NOMO-1 treated with DMSO at 0.1 percent for 48 hours (cell line): ENCODE measurements at regions not wholly inside any gene's neighbourhood (a gene's known extent, or its start where the extent isn't known, plus 50 kb on each side); places are given as distances from the start of the nearest gene placed in this dataset.

Source experiments
- DNase-seq: peaks from one replicate; lab custom pipeline; 2025; ENCODE audit not compliant: unreplicated experiment; lab: John Stamatoyannopoulos, UW

DNA sequence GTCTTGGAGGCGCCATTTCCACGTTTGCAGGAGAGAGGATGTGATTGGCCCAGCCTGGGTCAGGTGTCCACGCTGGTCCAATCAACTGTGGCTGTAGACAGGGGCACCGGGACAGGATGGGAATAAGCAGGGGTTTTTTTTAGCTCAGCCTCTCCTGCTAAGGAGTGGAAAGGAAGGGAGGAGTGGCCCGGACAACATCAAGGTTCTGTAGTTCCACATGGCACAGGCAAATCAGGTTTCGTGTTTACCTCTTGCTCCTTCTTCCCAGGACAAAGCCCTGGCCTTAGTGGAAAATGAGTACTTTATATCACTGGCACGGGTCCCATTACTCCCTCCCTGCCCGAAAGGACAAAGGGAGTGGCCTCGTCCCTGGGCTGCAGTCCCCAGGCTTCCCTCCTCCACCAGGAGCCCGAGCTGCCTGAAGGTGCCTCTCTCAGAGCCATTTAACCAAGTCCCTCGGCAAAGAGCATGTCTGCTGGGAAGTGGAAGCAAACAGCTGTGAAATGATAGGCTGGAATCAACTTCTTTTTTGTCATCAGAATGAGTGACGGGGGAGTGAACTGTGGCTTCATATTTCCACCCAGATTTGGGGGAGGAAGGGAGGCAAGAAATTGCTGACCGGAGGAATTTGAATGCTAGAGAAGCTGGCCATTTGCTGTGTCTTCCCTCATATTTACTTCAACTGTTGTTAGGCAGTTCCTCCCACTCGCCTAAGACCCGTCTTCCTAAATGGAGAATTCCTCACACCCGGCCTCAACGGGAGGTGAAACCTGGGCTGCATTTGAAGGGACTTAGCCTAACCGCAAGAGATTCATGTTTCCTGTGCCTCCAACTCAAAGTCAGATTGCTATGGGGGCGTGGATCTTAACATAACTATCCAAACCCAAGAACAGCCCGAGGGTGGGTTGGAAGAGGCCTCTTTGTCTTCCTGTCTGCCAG is 84.9 kb upstream of the SLC44A3 start:
- DNase-seq, result peak; percentile 35

DNA sequence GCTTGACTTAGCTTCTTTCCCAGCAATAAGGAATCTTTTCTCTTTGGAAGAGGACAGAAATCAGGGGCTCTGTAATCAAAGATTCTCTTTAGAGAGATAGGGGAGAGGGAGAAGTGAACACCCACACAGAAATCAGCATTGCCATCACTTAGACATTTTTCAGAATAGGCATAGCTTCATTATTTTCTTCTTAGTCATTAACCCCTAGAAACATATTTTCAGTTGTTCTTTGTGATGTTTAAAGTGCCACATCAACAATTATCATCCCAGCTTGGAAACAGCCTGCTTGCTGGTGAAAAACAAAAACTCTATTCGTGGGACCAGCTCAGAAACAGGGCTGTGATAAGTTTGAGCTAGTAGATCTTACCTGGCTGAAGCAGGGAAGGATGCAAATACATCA is 88.3 kb upstream of the SLC44A3 start:
- DNase-seq, result no peak

DNA sequence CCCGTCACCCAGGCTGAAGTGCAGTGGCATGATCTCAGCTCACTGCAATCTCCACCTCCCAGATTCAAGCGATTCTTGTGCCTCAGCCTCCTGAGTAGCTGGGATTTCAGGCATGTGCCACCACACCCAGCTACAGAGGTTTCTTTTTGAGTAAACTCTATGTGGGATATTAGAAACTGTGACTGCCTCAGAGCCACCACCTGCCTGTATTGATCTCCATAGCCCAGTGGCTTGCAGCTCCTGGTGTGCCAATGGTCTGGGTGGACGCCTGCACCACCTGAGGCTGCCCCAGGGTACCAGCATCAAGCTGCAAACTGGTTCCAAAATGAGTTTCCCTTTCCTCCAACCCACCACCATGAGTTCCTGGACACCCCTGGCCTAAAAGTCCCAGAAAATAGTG is 89.7 kb upstream of the SLC44A3 start:
- no peak for DNase-seq

DNA sequence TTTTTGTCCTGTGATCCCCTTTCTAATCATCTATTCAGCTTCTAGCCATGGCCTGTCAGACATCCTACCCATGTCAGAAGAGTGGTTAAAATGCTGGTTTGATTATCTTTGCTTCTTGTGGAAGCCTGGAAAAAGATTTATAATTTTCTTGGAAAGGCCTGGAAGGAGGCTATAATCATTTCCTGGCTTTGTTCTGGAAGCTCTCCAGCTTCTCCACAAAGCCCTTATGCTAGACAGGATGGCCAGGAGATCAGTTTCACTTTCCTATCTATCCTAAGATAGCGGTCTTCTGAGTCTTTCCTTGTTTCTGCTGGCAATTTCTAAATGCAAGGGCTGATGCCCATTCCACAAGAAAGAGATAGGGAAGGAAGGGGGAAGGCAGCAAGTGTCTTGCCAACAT is 90.9 kb upstream of the SLC44A3 start:
- no peak for DNase-seq

DNA sequence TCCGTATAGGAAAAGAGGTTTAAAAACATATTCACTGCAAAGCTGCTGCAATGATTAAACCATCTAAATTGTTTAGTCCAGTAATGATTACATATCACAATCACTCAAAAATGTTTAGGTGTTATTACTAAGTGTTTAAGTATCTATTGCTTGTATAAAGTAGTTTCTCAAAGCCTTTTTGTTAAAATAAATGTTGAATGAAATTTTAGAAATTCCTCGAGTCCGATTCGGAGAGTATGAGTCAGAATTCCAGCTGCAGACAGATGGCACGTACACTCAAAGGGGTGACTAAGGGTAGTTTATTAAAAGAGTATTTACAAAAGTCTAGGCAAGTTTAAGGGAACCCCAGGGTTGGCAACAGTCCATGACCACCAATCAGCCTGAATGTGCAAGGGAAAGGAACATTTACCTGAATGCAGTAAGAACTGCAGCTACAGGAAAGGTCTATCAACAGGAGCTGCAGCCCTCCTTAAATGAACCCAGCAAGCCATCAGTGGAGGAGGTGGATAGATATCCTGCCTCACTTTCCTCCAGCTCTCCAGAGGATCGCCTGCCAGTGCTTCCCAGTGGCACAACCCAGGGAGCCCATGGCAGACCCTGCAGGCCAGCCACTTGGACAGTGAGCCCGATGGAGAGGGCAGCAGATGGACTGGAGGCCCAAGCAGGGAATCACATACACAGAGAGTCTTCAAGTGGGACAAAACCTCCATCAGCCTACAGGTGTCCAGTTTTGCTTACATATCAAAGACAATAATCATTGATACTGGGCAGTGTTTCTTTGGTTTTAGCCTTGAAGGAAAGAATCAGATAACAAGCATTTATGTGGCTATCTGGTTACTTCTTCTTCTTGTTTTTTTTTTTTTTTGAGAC is 92.1 kb upstream of the SLC44A3 start:
- DNase-seq, result no peak

DNA sequence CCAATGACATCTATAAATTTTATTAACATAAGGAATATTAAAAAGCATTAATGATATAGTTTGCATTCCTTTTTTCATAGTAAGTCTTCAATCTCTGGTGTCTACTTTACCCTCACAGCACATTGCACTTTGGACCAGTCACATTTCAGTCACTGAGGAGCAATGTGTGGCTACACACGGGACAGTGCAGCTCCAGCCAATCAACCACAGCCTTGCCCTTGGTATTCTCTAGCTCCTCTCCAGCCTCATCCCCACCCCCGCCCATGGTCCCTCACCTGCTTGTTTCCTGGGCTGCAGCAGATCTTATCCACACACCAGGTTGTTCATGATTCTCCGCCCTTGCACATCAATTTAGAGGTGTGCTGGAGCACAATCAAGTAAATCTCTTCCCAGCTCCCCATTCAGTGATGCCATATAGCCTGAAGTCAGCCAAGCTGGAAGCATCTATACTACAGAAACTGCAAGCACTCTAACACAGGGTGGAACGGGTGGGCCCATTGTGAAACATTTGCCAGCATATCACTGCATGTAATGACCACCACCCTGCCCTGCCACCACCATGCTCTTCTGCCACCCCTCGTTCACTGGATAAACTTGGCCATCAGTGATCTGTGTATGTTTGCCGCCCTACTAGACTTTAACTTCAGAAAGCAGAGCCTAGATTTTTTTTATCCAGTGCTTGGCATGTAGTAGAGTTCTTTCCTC is 93.0 kb upstream of the SLC44A3 start:
- no peak for DNase-seq

DNA sequence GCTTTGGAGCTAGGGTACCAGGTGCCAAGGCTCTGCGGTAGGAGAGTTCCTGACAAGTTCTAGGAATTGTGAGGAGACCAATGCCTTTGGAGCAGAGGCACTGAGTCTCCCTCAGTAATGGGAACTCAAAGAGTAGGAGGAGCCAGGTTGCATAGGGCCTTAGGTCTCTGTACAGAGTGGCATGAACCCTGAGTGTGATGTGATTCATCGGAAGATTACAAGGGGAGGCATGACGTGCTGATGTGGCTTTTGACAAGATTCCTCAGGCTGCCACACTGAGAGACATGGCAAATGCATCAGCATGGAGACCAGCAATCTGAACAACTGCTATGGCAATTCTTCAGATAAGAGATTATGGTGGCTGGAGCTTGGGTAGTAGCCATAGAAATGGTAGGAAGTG is 94.6 kb upstream of the SLC44A3 start:
- no peak for DNase-seq

DNA sequence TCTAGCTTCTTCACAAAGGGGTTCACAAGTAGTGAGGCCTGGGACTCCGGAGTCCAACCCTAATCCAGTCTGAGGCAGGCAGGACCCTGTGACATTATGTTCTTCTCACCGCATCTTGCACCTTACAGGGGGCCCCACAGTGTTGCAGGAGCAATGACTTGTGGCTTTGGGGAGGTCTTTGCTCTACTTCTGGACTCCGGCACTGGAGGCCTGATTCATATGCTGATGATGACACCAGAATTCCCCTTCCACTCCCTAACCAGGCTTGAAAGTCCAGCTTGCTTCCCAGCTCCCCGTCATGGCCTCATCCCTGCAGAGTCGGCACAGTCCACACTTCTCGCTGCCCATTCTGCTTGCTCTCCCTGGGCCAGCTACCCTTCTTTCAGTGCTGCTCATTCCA is 96.3 kb upstream of the SLC44A3 start:
- DNase-seq, result no peak

DNA sequence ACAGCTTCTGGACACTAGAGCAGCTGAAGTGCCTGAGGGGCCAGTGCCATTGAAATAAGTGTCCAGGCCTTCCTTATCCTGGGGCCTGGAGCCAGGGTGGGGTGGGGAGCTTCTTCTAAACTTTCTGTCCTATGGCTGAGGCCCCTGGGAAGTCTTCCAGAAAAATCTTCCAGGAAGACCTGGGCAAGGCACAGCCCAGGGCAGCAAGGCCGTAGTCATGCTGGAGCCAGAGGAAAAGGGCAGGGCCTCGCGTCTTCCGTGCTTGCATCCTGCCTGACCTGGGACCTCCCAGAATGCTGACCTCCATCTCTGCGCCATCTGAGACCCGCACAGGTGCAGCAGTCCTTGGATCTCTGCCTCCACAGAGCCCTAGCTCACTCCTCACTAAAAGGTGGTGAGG is 96.7 kb upstream of the SLC44A3 start:
- DNase-seq, result no peak

DNA sequence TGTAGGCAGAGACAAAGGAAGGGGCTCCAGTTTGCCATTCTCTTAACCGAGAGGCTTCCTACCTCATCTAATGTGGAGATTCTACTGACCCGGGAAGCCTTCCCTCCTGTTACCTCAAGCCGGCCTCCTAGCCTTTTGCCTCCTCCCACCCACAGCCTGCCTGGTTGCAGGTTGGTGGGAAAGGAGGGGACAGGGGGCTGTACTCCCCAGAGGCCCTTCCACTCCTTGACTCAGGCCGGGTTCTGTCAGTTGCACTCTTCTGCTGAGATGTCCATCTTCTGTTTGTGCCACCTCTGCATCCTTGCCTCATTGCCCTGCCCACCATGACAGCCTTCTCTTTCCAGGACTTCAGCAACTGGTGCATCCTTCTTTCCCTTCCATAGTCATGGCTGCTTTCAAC is 98.0 kb upstream of the SLC44A3 start:
- no peak for DNase-seq

DNA sequence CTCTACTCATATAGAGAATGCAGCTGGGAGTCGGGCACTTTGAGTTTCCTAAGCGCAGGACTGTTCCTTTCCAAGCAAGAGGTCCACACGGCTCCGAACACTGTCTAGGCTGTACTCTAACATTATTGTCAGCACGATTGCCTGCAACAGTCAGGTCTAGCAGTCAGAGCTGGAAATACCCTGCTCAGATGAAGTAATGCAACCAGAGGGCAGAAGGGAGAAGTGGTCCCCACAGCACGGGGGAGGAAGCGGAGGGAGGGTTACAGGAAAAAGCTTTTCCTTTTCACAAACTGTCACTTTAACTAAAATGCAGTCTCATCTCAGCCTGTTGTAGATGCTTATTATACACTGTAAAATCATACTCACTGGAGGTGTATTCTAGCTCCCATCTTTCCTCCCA is 98.9 kb upstream of the SLC44A3 start:
- DNase-seq, result peak; percentile 95

DNA sequence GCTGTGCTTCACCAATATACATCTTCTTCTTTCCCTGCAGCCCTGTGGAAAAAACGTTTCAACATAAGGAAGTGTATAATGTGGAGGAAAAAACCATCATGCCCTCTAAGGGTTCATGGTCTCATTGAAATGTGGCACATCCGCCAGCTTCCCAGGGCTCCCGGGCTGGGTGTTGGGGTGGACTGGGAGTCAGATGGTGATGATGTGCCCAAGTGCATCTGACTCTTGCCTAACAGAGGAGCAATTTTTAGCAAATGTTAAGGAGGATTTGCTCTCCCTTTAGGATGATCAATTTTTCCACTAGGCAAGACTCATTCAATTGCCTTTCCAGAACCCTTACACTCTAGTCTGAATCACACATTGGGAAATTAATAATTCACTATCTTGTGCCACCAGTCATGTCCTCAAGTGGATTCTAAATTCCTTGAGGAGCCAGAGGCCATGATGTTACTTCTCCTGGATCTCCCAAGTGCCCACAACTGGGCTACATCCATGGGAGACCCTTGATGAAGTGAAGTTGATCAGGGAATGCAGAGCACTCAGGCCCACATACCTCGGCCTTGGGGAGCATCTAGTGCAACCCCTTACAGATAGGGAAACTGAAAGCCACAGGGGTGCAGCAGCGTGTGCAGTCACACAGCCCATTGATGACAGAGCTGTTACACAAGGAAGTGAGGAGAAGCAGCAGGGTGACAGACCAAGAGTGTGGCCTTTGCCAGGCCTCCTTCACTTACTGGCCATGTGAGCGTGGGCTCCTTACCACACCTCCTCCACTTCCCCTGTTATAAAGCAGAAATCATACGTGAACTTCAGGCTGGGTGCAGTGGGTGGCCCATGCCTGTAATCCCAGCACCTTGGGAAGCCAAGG is 100.0 kb upstream of the SLC44A3 start:
- peak; percentile 80 for DNase-seq

DNA sequence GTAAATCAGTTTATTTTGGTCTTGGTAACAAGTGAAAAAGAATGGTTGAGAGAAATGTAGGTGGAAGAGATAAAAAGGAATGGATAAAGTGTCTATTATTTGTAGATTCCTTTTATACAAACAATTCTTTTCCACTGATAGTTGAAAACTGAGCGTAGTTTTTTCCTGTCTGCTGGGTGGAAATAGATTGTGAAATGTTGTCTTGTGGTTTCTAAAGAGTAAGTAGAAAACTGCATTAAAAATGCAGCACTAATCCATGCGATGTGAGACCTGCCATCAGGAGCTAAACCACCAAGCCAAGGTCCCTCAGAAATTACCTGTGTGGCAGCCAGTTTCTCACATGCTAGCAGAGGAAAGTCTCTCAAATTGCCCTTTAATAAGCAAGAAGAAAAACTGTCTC is 103.2 kb upstream of the SLC44A3 start:
- DNase-seq, result peak; percentile 58

DNA sequence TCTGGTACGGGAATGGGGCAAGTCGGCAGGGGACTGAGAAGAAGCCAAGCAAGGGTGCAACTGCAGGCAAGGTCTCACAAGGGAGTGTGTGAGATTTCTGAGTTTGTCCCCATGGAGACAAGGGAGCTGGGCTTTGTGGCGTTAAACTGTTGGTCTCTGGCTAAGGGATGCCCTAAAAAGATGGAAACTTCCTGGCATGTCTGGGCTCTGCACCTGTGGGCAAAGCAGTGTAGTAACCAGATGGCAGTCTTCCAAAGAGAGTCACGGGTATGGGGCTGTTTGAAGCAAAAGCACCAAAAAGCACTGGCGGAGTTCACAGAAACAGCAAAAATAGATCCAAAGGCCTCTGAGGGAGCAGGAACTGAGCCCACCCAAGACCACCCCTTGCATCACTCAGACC is 104.8 kb upstream of the SLC44A3 start:
- DNase-seq, result no peak

DNA sequence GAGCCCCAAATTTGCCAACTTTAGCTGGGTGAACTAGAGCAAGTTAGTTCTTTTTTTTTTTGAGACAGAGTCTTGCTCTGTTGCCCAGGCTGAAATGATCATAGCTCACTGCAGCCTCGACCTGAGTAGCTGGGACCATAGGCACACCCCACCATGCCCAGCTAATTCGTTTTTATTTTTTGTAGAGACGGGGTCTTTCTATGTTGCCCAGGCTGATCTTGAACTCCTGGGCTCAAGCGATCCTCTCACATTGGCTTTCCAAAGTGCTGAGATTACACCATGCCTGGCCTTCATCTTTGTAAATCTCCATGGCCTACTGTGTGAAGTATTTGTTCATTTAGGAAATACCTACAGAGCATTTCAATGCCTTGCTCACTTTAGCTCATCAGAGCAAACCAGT is 105.6 kb upstream of the SLC44A3 start:
- no peak for DNase-seq

DNA sequence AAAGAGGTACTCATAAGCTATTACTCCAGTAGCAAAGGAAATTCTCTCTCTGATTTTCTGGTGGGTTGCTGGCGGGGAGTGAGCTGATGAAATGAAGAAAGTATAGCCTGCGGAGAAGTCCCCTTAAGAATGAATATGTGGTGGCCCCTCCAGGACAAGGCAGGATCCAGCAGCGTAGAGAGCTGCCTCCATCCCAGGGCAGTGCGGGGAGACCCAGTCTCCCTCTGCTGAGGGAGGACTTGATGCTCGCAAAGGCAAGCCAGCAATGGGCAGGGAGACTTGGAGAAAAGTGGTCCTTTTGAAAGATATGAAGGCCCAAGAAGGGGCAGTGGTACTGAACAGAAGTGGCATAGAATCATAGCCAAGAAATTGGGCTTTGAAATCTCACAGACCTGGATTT is 106.0 kb upstream of the SLC44A3 start:
- no peak for DNase-seq

DNA sequence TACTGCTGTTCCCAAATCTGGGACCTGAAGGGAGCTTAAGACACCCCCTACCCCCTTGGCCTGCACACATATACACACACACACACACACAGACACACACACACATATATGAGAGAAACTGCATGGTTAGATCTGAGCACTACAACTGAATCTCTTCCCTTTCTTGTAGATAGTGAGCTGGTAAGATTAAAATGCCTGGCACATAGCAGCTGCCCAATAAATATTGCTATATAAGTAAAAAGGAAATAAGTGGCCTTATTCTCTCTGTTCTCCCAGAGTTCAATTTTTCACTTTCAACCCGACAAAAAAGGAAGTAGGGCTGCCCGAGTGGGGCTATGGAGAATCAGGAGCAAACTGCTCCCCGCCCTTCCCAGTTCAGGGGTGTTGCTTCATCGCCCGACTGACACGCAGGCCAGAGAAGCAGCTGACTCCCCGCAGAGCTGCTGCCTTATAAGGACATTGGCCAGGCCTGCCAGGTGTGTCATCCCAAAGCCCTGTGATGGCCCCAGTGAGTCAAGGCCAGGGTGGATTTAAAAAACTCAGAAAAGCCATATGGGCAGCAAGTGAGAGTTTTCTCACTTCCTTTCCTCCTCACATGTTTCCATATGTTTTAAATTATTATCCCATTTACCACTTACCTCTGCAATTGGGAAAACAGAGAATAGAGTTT is 106.5 kb upstream of the SLC44A3 start:
- peak; percentile 97 for DNase-seq

DNA sequence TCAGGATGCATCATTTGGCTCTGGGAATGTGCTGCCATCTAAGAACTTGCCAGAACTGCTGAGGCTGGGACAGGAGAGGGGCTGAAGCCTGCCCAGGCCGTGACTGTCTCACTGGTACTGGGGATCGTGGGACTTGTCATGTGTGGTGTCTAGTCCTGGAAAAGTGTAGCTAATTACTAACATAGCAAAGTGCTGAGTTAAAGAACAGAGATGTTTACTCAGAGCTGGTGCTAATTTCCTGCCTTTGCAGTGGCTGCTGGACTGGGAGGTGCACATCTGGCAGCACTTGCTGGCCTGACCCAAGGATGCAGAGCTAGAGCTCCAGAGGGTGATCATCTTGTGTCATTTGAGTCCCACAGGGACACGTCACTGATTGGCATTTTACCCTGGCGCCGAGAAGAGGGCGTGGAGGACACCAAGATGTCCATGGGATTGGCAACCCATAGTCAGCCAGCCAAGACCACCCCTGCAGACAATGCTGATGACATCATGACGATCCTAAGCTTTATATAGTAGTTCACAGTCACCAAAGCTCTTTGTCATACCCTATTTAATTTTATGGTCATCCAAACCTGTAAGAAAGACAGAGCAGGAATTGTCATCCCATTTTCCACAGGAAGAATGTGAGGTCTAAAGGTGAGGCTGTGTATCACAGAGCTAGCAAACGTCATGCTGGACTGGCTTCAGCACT is 110.1 kb upstream of the SLC44A3 start:
- DNase-seq, result no peak

DNA sequence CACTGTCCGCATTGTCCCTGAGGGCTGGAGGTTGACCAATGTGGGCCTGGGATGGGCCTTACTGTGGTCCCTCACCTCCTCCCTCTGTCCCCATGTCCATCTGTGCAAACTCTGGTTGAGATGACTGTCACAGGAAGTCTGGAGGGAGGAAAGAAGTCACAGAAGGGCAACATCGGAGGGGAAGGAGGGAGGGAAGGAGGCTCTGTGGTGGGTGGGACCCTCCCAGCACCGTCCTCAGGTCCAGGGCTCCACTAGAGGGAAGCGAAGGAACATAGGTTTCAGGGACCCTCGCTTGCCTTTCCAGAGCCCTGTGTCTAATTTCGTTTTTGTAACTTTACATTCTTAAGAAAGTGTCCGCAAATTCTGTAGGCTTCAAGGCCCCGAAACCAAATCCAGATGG is 111.3 kb upstream of the SLC44A3 start:
- no peak for DNase-seq
